PC-3 (cell line): ENCODE measurements at regions not wholly inside any gene's neighbourhood (a gene's known extent, or its start where the extent isn't known, plus 50 kb on each side); places are given as distances from the start of the nearest gene placed in this dataset.

Experiments used
- ATAC-seq: fragments of 200-7000 bp; cut with Tn5 transposase; 2 replicates; pipeline ENCODE4 v1.9.1; 2020; ENCODE audit warnings: mild to moderate bottlenecking, moderate library complexity
- BruUV-seq: library from RNA; stranded (reverse); fragments of 400-500 nt; replicated peaks from 2 replicates; lab custom pipeline; 2021; lab: Mats Ljungman, UMichigan
- CTCF ChIA-PET: fragments of 300-600 bp; sonication (Branson Sonifier 250); formaldehyde crosslinking; loops from one replicate; lab custom pipeline; 2022; ENCODE audit warnings: antibody characterized with exemption; lab: Charles Lee
- POLR2A ChIA-PET: fragments of 300-600 bp; sonication (Branson Sonifier 250); formaldehyde crosslinking; loops from one replicate; lab custom pipeline; 2022; ENCODE audit warnings: antibody characterized with exemption; ENCODE audit not compliant: unreplicated experiment; lab: Charles Lee
- DNase-seq: peaks from one replicate; pipeline ENCODE4 v3.0.0-alpha.2; 2015
- H2AFZ ChIP-seq: fragments of 300-600 bp; sonication (generic); 2 replicates; pipeline ENCODE4 v1.6.0; 2016; ENCODE audit warnings: antibody characterized with exemption, low read length
- H3F3A ChIP-seq: fragments of 300-600 bp; sonication (generic); one replicate; pipeline ENCODE4 v1.6.0; 2017; ENCODE audit warnings: antibody characterized with exemption, low read length, control low read depth, mild to moderate bottlenecking; ENCODE audit not compliant: unreplicated experiment
- H3K27ac ChIP-seq: fragments of 300-600 bp; sonication (generic); 2 replicates; pipeline ENCODE4 v1.5.1; 2016; ENCODE audit warnings: mild to moderate bottlenecking, low read length
- H3K27me3 ChIP-seq: fragments of 300-600 bp; sonication (generic); 2 replicates; pipeline ENCODE4 v1.6.1; 2016; ENCODE audit warnings: low read length, mixed read lengths
- H3K36me3 ChIP-seq: fragments of 300-600 bp; sonication (generic); 2 replicates; pipeline ENCODE4 v1.6.1; 2016; ENCODE audit warnings: low read depth, mixed run types, low read length, mixed read lengths
- H3K4me1 ChIP-seq: fragments of 300-600 bp; sonication (generic); 2 replicates; pipeline ENCODE4 v1.5.1; 2016; ENCODE audit warnings: low read length; ENCODE audit not compliant: insufficient read depth
- H3K4me2 ChIP-seq: fragments of 300-600 bp; sonication (generic); 2 replicates; pipeline ENCODE4 v1.6.0; 2016; ENCODE audit warnings: low read length
- H3K4me3 ChIP-seq: fragments of 300-600 bp; sonication (generic); 2 replicates; pipeline ENCODE4 v1.5.1; 2016; ENCODE audit warnings: mild to moderate bottlenecking, low read length, mixed read lengths
- H3K79me2 ChIP-seq: fragments of 300-600 bp; sonication (generic); 2 replicates; pipeline ENCODE4 v1.6.1; 2017; ENCODE audit warnings: low read length, mixed read lengths
- H3K9ac ChIP-seq: fragments of 300-600 bp; sonication (generic); 2 replicates; pipeline ENCODE4 v1.6.0; 2016; ENCODE audit warnings: mild to moderate bottlenecking, low read length
- H3K9me2 ChIP-seq: fragments of 300-600 bp; sonication (generic); replicated peaks from 2 replicates; pipeline ENCODE4 v1.6.1; 2016; ENCODE audit warnings: mixed run types, low read length, mixed read lengths
- H3K9me3 ChIP-seq: fragments of 300-600 bp; sonication (generic); 2 replicates; pipeline ENCODE4 v1.6.1; 2016; ENCODE audit warnings: low read length, mixed read lengths
- H4K20me1 ChIP-seq: fragments of 300-600 bp; sonication (generic); 2 replicates; pipeline ENCODE4 v1.6.1; 2016; ENCODE audit warnings: low read length, mixed read lengths
- EZH2 ChIP-seq: fragments of 300-600 bp; sonication (generic); IDR thresholded peaks from one replicate; pipeline ENCODE4 v1.6.1; 2017; ENCODE audit warnings: antibody characterized with exemption, mild to moderate bottlenecking, low read length; ENCODE audit not compliant: unreplicated experiment
- EZH2phosphoT487 ChIP-seq: fragments of 300-600 bp; sonication (generic); IDR thresholded peaks from 2 replicates; pipeline ENCODE4 v1.6.1; 2018; ENCODE audit warnings: mild to moderate bottlenecking, antibody characterized with exemption, low read length, borderline replicate concordance
- intact Hi-C: fragments of 100-400 bp; cut with micrococcal nuclease; formaldehyde crosslinking; loops from 2 replicates; pipeline ENCODE4 v1.9.0; 2023
- TF ChIP-seq, protein P1 (sequence below): fragments of 300-600 bp; sonication (generic); conservative IDR thresholded peaks from 2 replicates; pipeline ENCODE4 v1.5.1; 2017; ENCODE audit warnings: antibody characterized with exemption, low read depth, mild to moderate bottlenecking, low read length

DNA sequence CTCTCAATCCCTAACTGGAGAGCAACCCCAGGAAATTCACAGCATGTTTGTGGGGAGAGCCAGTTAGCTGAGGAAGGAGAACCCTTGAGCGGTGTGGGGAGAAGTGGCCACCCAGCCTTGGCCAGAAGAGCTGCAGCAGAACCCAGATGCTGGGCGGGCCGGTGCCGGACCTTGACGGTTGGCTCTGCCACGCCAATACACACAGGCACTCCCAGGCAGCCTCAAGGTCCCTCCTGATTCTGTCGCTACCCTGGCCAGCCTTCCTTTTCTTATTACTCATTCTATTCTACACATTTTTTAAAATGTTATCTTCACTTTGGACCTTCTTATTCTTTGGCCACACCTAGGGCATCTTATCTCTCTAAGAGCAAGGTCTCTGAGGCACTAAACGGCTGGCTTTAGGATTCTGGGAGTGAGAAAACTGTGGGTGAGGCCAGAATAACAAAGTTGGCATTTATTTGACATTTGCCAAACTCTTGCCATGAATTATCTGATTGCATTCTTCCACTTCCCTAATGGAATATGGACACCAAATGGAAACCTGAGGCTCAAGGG is 50.4 kb upstream of the GPR37L1 start:
- Histone ChIP-seq H4K20me1 (no peaks in the 10 kb centered on the region), H3K4me2 (no peak overlapping the region), H3K4me3 (no peak overlapping the region), H3K9me3 (no peaks in the 10 kb centered on the region), H3K36me3 (no peaks in the 10 kb centered on the region), H3K27me3 (no peaks in the 10 kb centered on the region), H3K79me2 (no peaks in the 10 kb centered on the region), H2AFZ (no peak overlapping the region), H3K4me1 (peaks cover 10% of the 10 kb centered on the region), H3K9ac (no peak overlapping the region), H3F3A (no peaks in the 10 kb centered on the region), H3K9me2 (no peaks in the 10 kb centered on the region), H3K27ac (no peak overlapping the region)
- intact Hi-C loops: no loop called here
- ChIA-PET POLR2A (no interaction called here), CTCF (no interaction called here)
- TF ChIP-seq EZH2 (no peak), EZH2phosphoT487 (no peak)
- TF ChIP-seq, protein P1, sequence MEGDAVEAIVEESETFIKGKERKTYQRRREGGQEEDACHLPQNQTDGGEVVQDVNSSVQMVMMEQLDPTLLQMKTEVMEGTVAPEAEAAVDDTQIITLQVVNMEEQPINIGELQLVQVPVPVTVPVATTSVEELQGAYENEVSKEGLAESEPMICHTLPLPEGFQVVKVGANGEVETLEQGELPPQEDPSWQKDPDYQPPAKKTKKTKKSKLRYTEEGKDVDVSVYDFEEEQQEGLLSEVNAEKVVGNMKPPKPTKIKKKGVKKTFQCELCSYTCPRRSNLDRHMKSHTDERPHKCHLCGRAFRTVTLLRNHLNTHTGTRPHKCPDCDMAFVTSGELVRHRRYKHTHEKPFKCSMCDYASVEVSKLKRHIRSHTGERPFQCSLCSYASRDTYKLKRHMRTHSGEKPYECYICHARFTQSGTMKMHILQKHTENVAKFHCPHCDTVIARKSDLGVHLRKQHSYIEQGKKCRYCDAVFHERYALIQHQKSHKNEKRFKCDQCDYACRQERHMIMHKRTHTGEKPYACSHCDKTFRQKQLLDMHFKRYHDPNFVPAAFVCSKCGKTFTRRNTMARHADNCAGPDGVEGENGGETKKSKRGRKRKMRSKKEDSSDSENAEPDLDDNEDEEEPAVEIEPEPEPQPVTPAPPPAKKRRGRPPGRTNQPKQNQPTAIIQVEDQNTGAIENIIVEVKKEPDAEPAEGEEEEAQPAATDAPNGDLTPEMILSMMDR: no peak
- DNase-seq (no peak), ATAC-seq (peak; percentile 29; the same call in 1 of the 2 replicates)
- no TSS peak for BruUV-seq
